Transverse colon (tissue), 3 donors: ENCODE measurements at regions not wholly inside any gene's neighbourhood (a gene's known extent, or its start where the extent isn't known, plus 50 kb on each side); places are given as distances from the start of the nearest gene placed in this dataset.

Experiments
- CTCF ChIP-seq, 5 experiments: fragments of 200-600 bp in 3 of 5; fragments of 450-650 bp in 2 of 5; sonication (generic) in 3 of 5; IDR thresholded peaks; 1 replicate in 2 of 5; 2 replicates in 3 of 5; pipeline ENCODE4 v1.5.1; 2016 to 2017; ENCODE audit warnings: antibody characterized with exemption in 5 of 5, inconsistent platforms in 3 of 5, mild to moderate bottlenecking in 2 of 5, moderate library complexity in 1 of 5
- POLR2A ChIP-seq: fragments of 450-650 bp; IDR thresholded peaks from one replicate; pipeline ENCODE4 v1.6.1; 2016; ENCODE audit warnings: antibody characterized with exemption, mild to moderate bottlenecking, moderate library complexity

- TF ChIP-seq CTCF (IDR thresholded peaks at IDR 0.05) = no peak
- TF ChIP-seq POLR2A = no peak
Measured at GRCh38 chr2:12433626-12433990, 283.1 kb upstream of the TRIB2 start.
